BLaER1 treated with 17β-estradiol and CSF1 and Interleukin-3, amounts not matched to agents 10 nM and 100 nM (cell line): ENCODE measurements at regions not wholly inside any gene's neighbourhood (a gene's known extent, or its start where the extent isn't known, plus 50 kb on each side); places are given as distances from the start of the nearest gene placed in this dataset.
"Not testable (repeated sequence)": the region's sequence is repeated elsewhere in the genome, so short reads cannot be mapped to it uniquely, and the experiment has no call there.

Experiments used
- H3K27ac ChIP-seq, 11 experiments: shearing (Covaris generic); formaldehyde crosslinking; 2 replicates each; pipeline ENCODE4 v1.8.1; 2022
- H3K27me3 ChIP-seq, 11 experiments: shearing (Covaris generic); formaldehyde crosslinking; 2 replicates each; pipeline ENCODE4 v1.8.1; 2022
- H3K36me3 ChIP-seq, 11 experiments: shearing (Covaris generic); formaldehyde crosslinking; 2 replicates each; pipeline ENCODE4 v1.8.1; 2022
- H3K4me1 ChIP-seq, 10 experiments: shearing (Covaris generic); formaldehyde crosslinking; 2 replicates each; pipeline ENCODE4 v1.8.1; 2022
- H3K4me2 ChIP-seq, 11 experiments: shearing (Covaris generic); formaldehyde crosslinking; 2 replicates each; pipeline ENCODE4 v1.8.1; 2022
- H3K4me3 ChIP-seq, 10 experiments: shearing (Covaris generic); formaldehyde crosslinking; 2 replicates each; pipeline ENCODE4 v1.8.1; 2022
- H3K9ac ChIP-seq, 11 experiments: shearing (Covaris generic); formaldehyde crosslinking; 2 replicates each; pipeline ENCODE4 v1.8.1; 2022
- H3K9me3 ChIP-seq, 11 experiments: shearing (Covaris generic); formaldehyde crosslinking; replicated peaks in 1 of 11; 2 replicates each; pipeline ENCODE4 v1.8.1; 2022
- H4K20me1 ChIP-seq, 11 experiments: shearing (Covaris generic); formaldehyde crosslinking; 2 replicates each; pipeline ENCODE4 v1.8.1; 2022
- Cebpa-rat ChIP-seq, 11 experiments: shearing (Covaris generic); IDR thresholded peaks; 2 replicates each; pipeline ENCODE4 v1.8.1; 2022

GRCh38 chr2:34734042-34734441, 1134.9 kb upstream of the FAM98A start:
- no peaks in the 10 kb centered on the region for H3K9me3 ChIP-seq
- no peak overlapping the region for H3K27ac ChIP-seq
- H3K4me2 ChIP-seq = no peak overlapping the region
- no peak overlapping the region for H3K9ac ChIP-seq
- no peaks in the 10 kb centered on the region for H4K20me1 ChIP-seq
- no peaks in the 10 kb centered on the region for H3K36me3 ChIP-seq
- no peaks in the 10 kb centered on the region for H3K27me3 ChIP-seq
- H3K4me3 ChIP-seq = no peak overlapping the region
- TF ChIP-seq Cebpa-rat (IDR thresholded peaks at IDR 0.05) = no peak
- no peaks in the 10 kb centered on the region for H3K4me1 ChIP-seq

GRCh38 chr2:34731292-34731691, 1132.2 kb upstream of the FAM98A start:
- no peak for TF ChIP-seq Cebpa-rat (IDR thresholded peaks at IDR 0.05)
- no peak overlapping the region for H3K9ac ChIP-seq
- H3K4me2 ChIP-seq = no peak overlapping the region
- H3K9me3 ChIP-seq = no peaks in the 10 kb centered on the region
- no peak overlapping the region for H3K27ac ChIP-seq
- H3K4me3 ChIP-seq = no peak overlapping the region
- no peaks in the 10 kb centered on the region for H3K4me1 ChIP-seq
- no peaks in the 10 kb centered on the region for H4K20me1 ChIP-seq
- no peaks in the 10 kb centered on the region for H3K36me3 ChIP-seq
- H3K27me3 ChIP-seq = no peaks in the 10 kb centered on the region

- Histone ChIP-seq H3K36me3 (no peaks in the 10 kb centered on the region), H3K4me3 (no peak overlapping the region), H3K27me3 (no peaks in the 10 kb centered on the region), H3K4me1 (no peaks in the 10 kb centered on the region), H3K9me3 (no peaks in the 10 kb centered on the region), H3K4me2 (no peak overlapping the region), H4K20me1 (no peaks in the 10 kb centered on the region), H3K27ac (no peak overlapping the region), H3K9ac (no peak overlapping the region)
- TF ChIP-seq Cebpa-rat (IDR thresholded peaks at IDR 0.05) = no peak
These were observed 1130.7 kb upstream of the FAM98A start for GRCh38 chr2:34729845-34730244.

- H3K27me3 ChIP-seq = no peaks in the 10 kb centered on the region
- no peaks in the 10 kb centered on the region for H3K36me3 ChIP-seq
- no peaks in the 10 kb centered on the region for H3K9me3 ChIP-seq
- H3K27ac ChIP-seq = no peak overlapping the region
- H3K4me1 ChIP-seq = no peaks in the 10 kb centered on the region
- no peak overlapping the region for H3K9ac ChIP-seq
- H3K4me2 ChIP-seq = no peak overlapping the region
- TF ChIP-seq Cebpa-rat (IDR thresholded peaks at IDR 0.05) = no peak
- no peaks in the 10 kb centered on the region for H4K20me1 ChIP-seq
- no peak overlapping the region for H3K4me3 ChIP-seq
These were observed 1125.0 kb upstream of the FAM98A start for GRCh38 chr2:34724107-34724506.

GRCh38 chr2:34723683-34724082, 1124.6 kb upstream of the FAM98A start:
- H3K27ac ChIP-seq = no peak overlapping the region
- H3K4me1 ChIP-seq = no peaks in the 10 kb centered on the region
- H3K4me3 ChIP-seq = no peak overlapping the region
- H3K9me3 ChIP-seq = no peaks in the 10 kb centered on the region
- H4K20me1 ChIP-seq = no peaks in the 10 kb centered on the region
- TF ChIP-seq Cebpa-rat (IDR thresholded peaks at IDR 0.05) = no peak
- no peaks in the 10 kb centered on the region for H3K27me3 ChIP-seq
- no peak overlapping the region for H3K4me2 ChIP-seq
- H3K9ac ChIP-seq = no peak overlapping the region
- no peaks in the 10 kb centered on the region for H3K36me3 ChIP-seq

GRCh38 chr2:34719206-34719605, 1120.1 kb upstream of the FAM98A start:
- no peaks in the 10 kb centered on the region for H4K20me1 ChIP-seq
- no peaks in the 10 kb centered on the region for H3K4me1 ChIP-seq
- no peaks in the 10 kb centered on the region for H3K27me3 ChIP-seq
- no peak for TF ChIP-seq Cebpa-rat (IDR thresholded peaks at IDR 0.05)
- H3K4me2 ChIP-seq = no peak overlapping the region
- H3K9ac ChIP-seq = no peak overlapping the region
- H3K9me3 ChIP-seq = no peaks in the 10 kb centered on the region
- H3K27ac ChIP-seq = no peak overlapping the region
- no peaks in the 10 kb centered on the region for H3K36me3 ChIP-seq
- H3K4me3 ChIP-seq = no peak overlapping the region

GRCh38 chr2:34705551-34706247, 1106.6 kb upstream of the FAM98A start:
- H3K9me3 ChIP-seq = no peaks in the 10 kb centered on the region
- no peaks in the 10 kb centered on the region for H3K27me3 ChIP-seq
- H3K4me3 ChIP-seq = no peak overlapping the region
- TF ChIP-seq Cebpa-rat (IDR thresholded peaks at IDR 0.05) = no peak
- H3K27ac ChIP-seq = no peak overlapping the region
- H3K9ac ChIP-seq = no peak overlapping the region
- H3K36me3 ChIP-seq = no peaks in the 10 kb centered on the region
- no peaks in the 10 kb centered on the region for H4K20me1 ChIP-seq
- no peak overlapping the region for H3K4me2 ChIP-seq
- H3K4me1 ChIP-seq = no peaks in the 10 kb centered on the region

- TF ChIP-seq Cebpa-rat (IDR thresholded peaks at IDR 0.05) = no peak
- Histone ChIP-seq H4K20me1 (no peaks in the 10 kb centered on the region), H3K9ac (no peak overlapping the region), H3K4me1 (no peaks in the 10 kb centered on the region), H3K4me3 (no peak overlapping the region), H3K27ac (no peak overlapping the region), H3K9me3 (no peaks in the 10 kb centered on the region), H3K27me3 (no peaks in the 10 kb centered on the region), H3K4me2 (no peak overlapping the region), H3K36me3 (no peaks in the 10 kb centered on the region)
These were observed 1104.2 kb upstream of the FAM98A start for GRCh38 chr2:34703292-34703691.

GRCh38 chr2:34702391-34702790, 1103.3 kb upstream of the FAM98A start:
- H4K20me1 ChIP-seq, H3K27me3 ChIP-seq: not testable (repeated sequence)

GRCh38 chr2:34677591-34677990, 1078.5 kb upstream of the FAM98A start:
- not testable (repeated sequence) for H3K9ac ChIP-seq, H3K27ac ChIP-seq, H4K20me1 ChIP-seq, H3K27me3 ChIP-seq, H3K4me1 ChIP-seq, H3K9me3 ChIP-seq, H3K36me3 ChIP-seq, H3K4me2 ChIP-seq, H3K4me3 ChIP-seq

More at GRCh38 chr2:34702391-34702790, 1103.3 kb upstream of the FAM98A start:
- H3K36me3 ChIP-seq, H3K27ac ChIP-seq, H3K9me3 ChIP-seq, H3K4me1 ChIP-seq, H3K9ac ChIP-seq, H3K4me3 ChIP-seq, H3K4me2 ChIP-seq: not testable (repeated sequence)

- not testable (repeated sequence) for H3K27me3 ChIP-seq, H3K9ac ChIP-seq, H3K9me3 ChIP-seq, H3K4me1 ChIP-seq, H3K36me3 ChIP-seq, H3K4me3 ChIP-seq, H4K20me1 ChIP-seq, H3K4me2 ChIP-seq, H3K27ac ChIP-seq
These were observed 1078.0 kb upstream of the FAM98A start for GRCh38 chr2:34677119-34677531.
